GM10266 (cell line): ENCODE measurements at regions not wholly inside any gene's neighbourhood (a gene's known extent, or its start where the extent isn't known, plus 50 kb on each side); places are given as distances from the start of the nearest gene placed in this dataset.

Experiments
- DNase-seq: peaks from one replicate; pipeline ENCODE4 v3.0.0; 2012; ENCODE audit errors: extremely low spot score
- CTCF ChIP-seq: IDR thresholded peaks from 2 replicates; pipeline ENCODE4 v1.5.1; 2012; ENCODE audit warnings: mild to moderate bottlenecking, low read depth; ENCODE audit not compliant: control insufficient read depth, insufficient read depth; ENCODE audit errors: missing control alignments

GRCh38 chr12:86834217-86834616, 578.0 kb upstream of the MGAT4C start:
- TF ChIP-seq CTCF = no peak

GRCh38 chr12:86827409-86827808, 571.2 kb upstream of the MGAT4C start:
- no peak for DNase-seq
- no peak for TF ChIP-seq CTCF

More at GRCh38 chr12:86834217-86834616, 578.0 kb upstream of the MGAT4C start:
- DNase-seq = no peak

GRCh38 chr12:86826051-86826450, 569.9 kb upstream of the MGAT4C start:
- DNase-seq = no peak
- TF ChIP-seq CTCF = no peak

GRCh38 chr12:86801439-86801838, 545.2 kb upstream of the MGAT4C start:
- DNase-seq = no peak
- no peak for TF ChIP-seq CTCF

GRCh38 chr12:86799616-86800015, 543.4 kb upstream of the MGAT4C start:
- TF ChIP-seq CTCF = no peak

GRCh38 chr12:86796550-86796949, 540.4 kb upstream of the MGAT4C start:
- no peak for DNase-seq
- no peak for TF ChIP-seq CTCF

More at GRCh38 chr12:86799616-86800015, 543.4 kb upstream of the MGAT4C start:
- no peak for DNase-seq

- DNase-seq = no peak
- TF ChIP-seq CTCF = no peak
Measured at GRCh38 chr12:86788661-86789060, 532.5 kb upstream of the MGAT4C start.

GRCh38 chr12:86787419-86787818, 531.2 kb upstream of the MGAT4C start:
- no peak for DNase-seq
- no peak for TF ChIP-seq CTCF
